ENCODE measurements at regions not wholly inside any gene's neighbourhood (a gene's known extent, or its start where the extent isn't known, plus 50 kb on each side); places are given as distances from the start of the nearest gene placed in this dataset.

DNA sequence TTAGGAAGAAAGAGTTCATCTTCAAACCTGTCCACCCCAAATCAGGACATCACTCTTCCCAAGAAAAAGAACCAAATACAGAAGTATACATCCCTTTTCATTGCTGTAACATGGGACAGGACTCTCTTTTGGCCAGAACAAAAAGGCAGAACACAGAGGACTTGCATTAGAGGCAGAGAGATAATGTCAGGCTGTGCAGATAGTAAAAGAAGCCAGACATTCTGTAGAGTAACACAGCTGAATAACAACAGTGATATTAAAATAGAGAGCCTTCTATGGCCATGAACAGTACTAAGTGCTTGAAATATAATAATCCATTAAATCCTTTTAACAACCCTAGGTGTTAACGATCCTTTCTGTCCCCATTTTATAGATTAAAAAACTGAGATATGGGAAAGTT, 437.2 kb downstream of the NFIB start:
- TF ChIP-seq CEBPB (IDR thresholded peaks at IDR 0.05), result no peak
- TF ChIP-seq RFX5 (IDR thresholded peaks at IDR 0.05), result no peak

Measured in A549 (cell line).